CD14-positive monocyte (primary cell): ENCODE measurements at regions not wholly inside any gene's neighbourhood (a gene's known extent, or its start where the extent isn't known, plus 50 kb on each side); places are given as distances from the start of the nearest gene placed in this dataset.

Experiments
- DNase-seq, 3 donors: peaks; one replicate each; pipeline ENCODE4 v3.0.0-alpha.2; 2011 to 2022
- H2AFZ ChIP-seq: 2 replicates; pipeline ENCODE4 v1.6.0; 2012; ENCODE audit warnings: mild to moderate bottlenecking, low read depth, low read length, inconsistent platforms; ENCODE audit not compliant: insufficient read depth, poor library complexity, severe bottlenecking
- H3K27ac ChIP-seq, 2 donors: 1 replicate in 1 of 2; 2 replicates in 1 of 2; pipeline ENCODE4 v1.5.1; 2012 to 2013; ENCODE audit warnings: low read length in 2 of 2, control low read depth in 1 of 2, inconsistent platforms in 1 of 2, low read depth in 1 of 2, mild to moderate bottlenecking in 1 of 2
- H3K27me3 ChIP-seq, 2 donors: one replicate each; pipeline versions ENCODE4 v1.6.0 to v1.6.1; 2011 to 2013; ENCODE audit warnings: low read length in 2 of 2; ENCODE audit not compliant: control insufficient read depth in 2 of 2, insufficient read depth in 2 of 2
- H3K36me3 ChIP-seq, 2 donors: replicated peaks in 1 of 2; 1 replicate in 1 of 2; 2 replicates in 1 of 2; pipeline versions ENCODE4 v1.5.1 to v1.6.1; 2012 to 2013; ENCODE audit warnings: low read length in 2 of 2, control low read depth in 1 of 2, inconsistent platforms in 1 of 2, mild to moderate bottlenecking in 1 of 2; ENCODE audit not compliant: insufficient read depth in 2 of 2, control insufficient read depth in 1 of 2
- H3K4me1 ChIP-seq, 2 donors: 1 replicate in 1 of 2; 2 replicates in 1 of 2; pipeline versions ENCODE4 v1.5.1 to v1.6.1; 2012 to 2013; ENCODE audit warnings: low read length in 2 of 2, control low read depth in 1 of 2, inconsistent platforms in 1 of 2, mild to moderate bottlenecking in 1 of 2, moderate library complexity in 1 of 2; ENCODE audit not compliant: insufficient read depth in 2 of 2, control insufficient read depth in 1 of 2
- H3K4me2 ChIP-seq: replicated peaks from 2 replicates; pipeline ENCODE3; 2012; ENCODE audit warnings: low read length, moderate library complexity, mild to moderate bottlenecking; ENCODE audit not compliant: poor library complexity, severe bottlenecking; ENCODE audit errors: extremely low read depth
- H3K4me3 ChIP-seq, 3 experiments: fragments of 200-600 bp in 1 of 3; sonication (generic) in 1 of 3; replicated peaks in 1 of 3; 1 replicate in 2 of 3; 2 replicates in 1 of 3; pipeline ENCODE4 v1.5.1; 2011 to 2013; ENCODE audit warnings: low read length in 3 of 3, mild to moderate bottlenecking in 3 of 3, control low read depth in 2 of 3, low read depth in 2 of 3, inconsistent platforms in 1 of 3, moderate library complexity in 1 of 3
- H3K79me2 ChIP-seq: 2 replicates; pipeline ENCODE4 v1.6.0; 2012; ENCODE audit warnings: mild to moderate bottlenecking, control low read depth, inconsistent platforms, low read length, moderate library complexity; ENCODE audit not compliant: insufficient read depth
- H3K9ac ChIP-seq: 2 replicates; pipeline ENCODE4 v1.6.0; 2017; ENCODE audit warnings: low read length, mild to moderate bottlenecking; ENCODE audit not compliant: insufficient read depth, poor library complexity, severe bottlenecking
- H3K9me3 ChIP-seq, 2 donors: replicated peaks in 1 of 2; 1 replicate in 1 of 2; 2 replicates in 1 of 2; pipeline versions ENCODE4 v1.5.1 to v1.6.1; 2012 to 2013; ENCODE audit warnings: low read length in 2 of 2, control low read depth in 1 of 2; ENCODE audit not compliant: control insufficient read depth in 1 of 2, insufficient read depth in 1 of 2
- H4K20me1 ChIP-seq: 2 replicates; pipeline ENCODE4 v1.6.0; 2012; ENCODE audit warnings: mild to moderate bottlenecking, low read length, control low read depth, moderate library complexity; ENCODE audit not compliant: insufficient read depth
- H3K27ac Mint-ChIP-seq, 7 donors: one replicate each; pipeline ENCODE4 v1.8.0; 2020; ENCODE audit warnings: mild to moderate bottlenecking in 7 of 7, mixed read lengths in 7 of 7, moderate library complexity in 6 of 7, inconsistent platforms in 2 of 7
- H3K27me3 Mint-ChIP-seq, 3 donors: one replicate each; pipeline ENCODE4 v1.8.0; 2021 to 2022; ENCODE audit warnings: low read depth in 3 of 3, mild to moderate bottlenecking in 3 of 3, mixed read lengths in 3 of 3, moderate library complexity in 3 of 3, inconsistent platforms in 1 of 3
- H3K36me3 Mint-ChIP-seq, 2 donors: one replicate each; pipeline ENCODE4 v1.8.0; 2020; ENCODE audit warnings: mixed read lengths in 2 of 2, inconsistent platforms in 1 of 2, mild to moderate bottlenecking in 1 of 2
- H3K4me1 Mint-ChIP-seq: one replicate; pipeline ENCODE4 v1.8.0; 2020; ENCODE audit warnings: mild to moderate bottlenecking, mixed read lengths
- H3K4me3 Mint-ChIP-seq, 2 donors: one replicate each; pipeline ENCODE4 v1.8.0; 2020; ENCODE audit warnings: mild to moderate bottlenecking in 2 of 2, mixed read lengths in 2 of 2, moderate library complexity in 1 of 2
- H3K9me3 Mint-ChIP-seq, 7 donors: one replicate each; pipeline ENCODE4 v1.8.0; 2020 to 2022; ENCODE audit warnings: mixed read lengths in 7 of 7, mild to moderate bottlenecking in 6 of 7, moderate library complexity in 6 of 7, inconsistent platforms in 2 of 7
- WGBS: methylation state at CpG from one replicate; pipeline ENCODE4 v1.1.5; 2013; ENCODE audit warnings: missing lambda C conversion rate; ENCODE audit not compliant: insufficient coverage; 5-methylcytosine and 5-hydroxymethylcytosine counted together
- intact Hi-C, 2 donors: fragments of 100-400 bp; cut with micrococcal nuclease; formaldehyde crosslinking; loops; one replicate each; pipeline versions ENCODE4 v1.15.0 to v1.15.1; 2023
- TF ChIP-seq, protein P1 (sequence below): fragments of 200-600 bp; IDR thresholded peaks from one replicate; pipeline ENCODE4 v1.8.0; 2022; ENCODE audit warnings: antibody characterized with exemption, mild to moderate bottlenecking

GRCh38 chr12:79534029-79534867, 156.5 kb downstream of the PAWR start:
- Mint-ChIP-seq H3K27me3 (peaks cover 0 to 6% (median 0%) of the 10 kb centered on the region in 3 donors), H3K4me3 (no peak overlapping the region), H3K27ac (no peak overlapping the region), H3K4me1 (no peaks in the 10 kb centered on the region), H3K9me3 (peaks cover 0 to 3% (median 0%) of the 10 kb centered on the region in 7 donors), H3K36me3 (no peaks in the 10 kb centered on the region)
- H3K36me3 ChIP-seq = no peaks in the 10 kb centered on the region
- no peak overlapping the region for H2AFZ ChIP-seq
- no peaks in the 10 kb centered on the region for H3K4me1 ChIP-seq
- TF ChIP-seq, protein P1, sequence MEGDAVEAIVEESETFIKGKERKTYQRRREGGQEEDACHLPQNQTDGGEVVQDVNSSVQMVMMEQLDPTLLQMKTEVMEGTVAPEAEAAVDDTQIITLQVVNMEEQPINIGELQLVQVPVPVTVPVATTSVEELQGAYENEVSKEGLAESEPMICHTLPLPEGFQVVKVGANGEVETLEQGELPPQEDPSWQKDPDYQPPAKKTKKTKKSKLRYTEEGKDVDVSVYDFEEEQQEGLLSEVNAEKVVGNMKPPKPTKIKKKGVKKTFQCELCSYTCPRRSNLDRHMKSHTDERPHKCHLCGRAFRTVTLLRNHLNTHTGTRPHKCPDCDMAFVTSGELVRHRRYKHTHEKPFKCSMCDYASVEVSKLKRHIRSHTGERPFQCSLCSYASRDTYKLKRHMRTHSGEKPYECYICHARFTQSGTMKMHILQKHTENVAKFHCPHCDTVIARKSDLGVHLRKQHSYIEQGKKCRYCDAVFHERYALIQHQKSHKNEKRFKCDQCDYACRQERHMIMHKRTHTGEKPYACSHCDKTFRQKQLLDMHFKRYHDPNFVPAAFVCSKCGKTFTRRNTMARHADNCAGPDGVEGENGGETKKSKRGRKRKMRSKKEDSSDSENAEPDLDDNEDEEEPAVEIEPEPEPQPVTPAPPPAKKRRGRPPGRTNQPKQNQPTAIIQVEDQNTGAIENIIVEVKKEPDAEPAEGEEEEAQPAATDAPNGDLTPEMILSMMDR = no peak
- H3K27ac ChIP-seq = no peak overlapping the region
- H4K20me1 ChIP-seq = no peaks in the 10 kb centered on the region
- H3K9ac ChIP-seq = no peak overlapping the region
- H3K27me3 ChIP-seq = no peaks in the 10 kb centered on the region
- no peak overlapping the region for H3K4me2 ChIP-seq
- intact Hi-C loops = no loop called here
- DNase-seq = no peak
- H3K9me3 ChIP-seq = no peaks in the 10 kb centered on the region
- H3K79me2 ChIP-seq = no peaks in the 10 kb centered on the region
- WGBS = 91% methylated on average over 2 of the region's 5 CpGs
- no peak overlapping the region for H3K4me3 ChIP-seq

- Histone ChIP-seq H3K4me2 (no peak overlapping the region), H3K9me3 (no peaks in the 10 kb centered on the region), H3K9ac (no peak overlapping the region), H3K4me1 (no peaks in the 10 kb centered on the region), H3K36me3 (no peaks in the 10 kb centered on the region), H3K27ac (no peak overlapping the region), H3K4me3 (no peak overlapping the region), H3K79me2 (no peaks in the 10 kb centered on the region), H3K27me3 (no peaks in the 10 kb centered on the region), H2AFZ (no peak overlapping the region), H4K20me1 (no peaks in the 10 kb centered on the region)
- Mint-ChIP-seq H3K4me3 (no peak overlapping the region), H3K27me3 (peaks cover 0 to 6% (median 0%) of the 10 kb centered on the region in 3 donors), H3K9me3 (peaks cover 0 to 3% (median 0%) of the 10 kb centered on the region in 7 donors), H3K27ac (peak overlapping the region in 1 of 7 donors; percentile 47), H3K4me1 (no peaks in the 10 kb centered on the region), H3K36me3 (no peaks in the 10 kb centered on the region)
- intact Hi-C loops = no loop called here
- no peak for DNase-seq
- TF ChIP-seq, protein P1 = no peak
- no CpG with 5 or more reads among the region's 7 CpGs for WGBS
Measured at GRCh38 chr12:79532907-79533288, 157.9 kb downstream of the PAWR start.
